ENCODE measurements at regions not wholly inside any gene's neighbourhood (a gene's known extent, or its start where the extent isn't known, plus 50 kb on each side); places are given as distances from the start of the nearest gene placed in this dataset.

- TF ChIP-seq CTCF (IDR thresholded peaks at IDR 0.05; ENCODE audit: insufficient read depth, low read length), result no peak
- no peak for TF ChIP-seq GABPA (IDR thresholded peaks at IDR 0.05; ENCODE audit: low read depth)
- TF ChIP-seq POLR2AphosphoS5 (IDR thresholded peaks at IDR 0.05; ENCODE audit: low read depth), result no peak
- TF ChIP-seq, protein P1, sequence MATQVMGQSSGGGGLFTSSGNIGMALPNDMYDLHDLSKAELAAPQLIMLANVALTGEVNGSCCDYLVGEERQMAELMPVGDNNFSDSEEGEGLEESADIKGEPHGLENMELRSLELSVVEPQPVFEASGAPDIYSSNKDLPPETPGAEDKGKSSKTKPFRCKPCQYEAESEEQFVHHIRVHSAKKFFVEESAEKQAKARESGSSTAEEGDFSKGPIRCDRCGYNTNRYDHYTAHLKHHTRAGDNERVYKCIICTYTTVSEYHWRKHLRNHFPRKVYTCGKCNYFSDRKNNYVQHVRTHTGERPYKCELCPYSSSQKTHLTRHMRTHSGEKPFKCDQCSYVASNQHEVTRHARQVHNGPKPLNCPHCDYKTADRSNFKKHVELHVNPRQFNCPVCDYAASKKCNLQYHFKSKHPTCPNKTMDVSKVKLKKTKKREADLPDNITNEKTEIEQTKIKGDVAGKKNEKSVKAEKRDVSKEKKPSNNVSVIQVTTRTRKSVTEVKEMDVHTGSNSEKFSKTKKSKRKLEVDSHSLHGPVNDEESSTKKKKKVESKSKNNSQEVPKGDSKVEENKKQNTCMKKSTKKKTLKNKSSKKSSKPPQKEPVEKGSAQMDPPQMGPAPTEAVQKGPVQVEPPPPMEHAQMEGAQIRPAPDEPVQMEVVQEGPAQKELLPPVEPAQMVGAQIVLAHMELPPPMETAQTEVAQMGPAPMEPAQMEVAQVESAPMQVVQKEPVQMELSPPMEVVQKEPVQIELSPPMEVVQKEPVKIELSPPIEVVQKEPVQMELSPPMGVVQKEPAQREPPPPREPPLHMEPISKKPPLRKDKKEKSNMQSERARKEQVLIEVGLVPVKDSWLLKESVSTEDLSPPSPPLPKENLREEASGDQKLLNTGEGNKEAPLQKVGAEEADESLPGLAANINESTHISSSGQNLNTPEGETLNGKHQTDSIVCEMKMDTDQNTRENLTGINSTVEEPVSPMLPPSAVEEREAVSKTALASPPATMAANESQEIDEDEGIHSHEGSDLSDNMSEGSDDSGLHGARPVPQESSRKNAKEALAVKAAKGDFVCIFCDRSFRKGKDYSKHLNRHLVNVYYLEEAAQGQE (IDR thresholded peaks at IDR 0.05; ENCODE audit: insufficient replicate concordance, low read depth), result no peak
- TF ChIP-seq SPI1 (IDR thresholded peaks at IDR 0.05; ENCODE audit: borderline replicate concordance, low read depth), result no peak
- no peak for DNase-seq (ENCODE audit: low read depth in 1 of 2, low spot score in 1 of 2)
- Histone ChIP-seq H3K27me3 (ENCODE audit: insufficient read depth, poor library complexity, severe bottlenecking) (no peaks in the 10 kb centered on the region), H3K27ac (replicated peaks) (no peak overlapping the region), H3K4me3 (replicated peaks; ENCODE audit: insufficient read depth, low read length) (no peak overlapping the region)
These were observed 92.2 kb upstream of the CDH9 start for GRCh38 chr5:27130587-27130986.

- Histone ChIP-seq H3K27me3 (ENCODE audit: insufficient read depth, poor library complexity, severe bottlenecking) (no peaks in the 10 kb centered on the region), H3K4me3 (replicated peaks; ENCODE audit: insufficient read depth, low read length) (no peak overlapping the region), H3K27ac (replicated peaks) (no peak overlapping the region)
- TF ChIP-seq POLR2AphosphoS5 (IDR thresholded peaks at IDR 0.05; ENCODE audit: low read depth), result no peak
- TF ChIP-seq, protein P1 (IDR thresholded peaks at IDR 0.05; ENCODE audit: insufficient replicate concordance, low read depth), result no peak
- TF ChIP-seq GABPA (IDR thresholded peaks at IDR 0.05; ENCODE audit: low read depth), result no peak
- no peak for TF ChIP-seq CTCF (IDR thresholded peaks at IDR 0.05; ENCODE audit: insufficient read depth, low read length)
- TF ChIP-seq SPI1 (IDR thresholded peaks at IDR 0.05; ENCODE audit: borderline replicate concordance, low read depth), result no peak
- DNase-seq (ENCODE audit: low read depth in 1 of 2, low spot score in 1 of 2), result no peak
These were observed 91.5 kb upstream of the CDH9 start for GRCh38 chr5:27129926-27130325.

- DNase-seq (ENCODE audit: low read depth in 1 of 2, low spot score in 1 of 2), result no peak
- TF ChIP-seq GABPA (IDR thresholded peaks at IDR 0.05; ENCODE audit: low read depth), result no peak
- TF ChIP-seq, protein P1 (IDR thresholded peaks at IDR 0.05; ENCODE audit: insufficient replicate concordance, low read depth), result no peak
- TF ChIP-seq SPI1 (IDR thresholded peaks at IDR 0.05; ENCODE audit: borderline replicate concordance, low read depth), result no peak
- no peak for TF ChIP-seq CTCF (IDR thresholded peaks at IDR 0.05; ENCODE audit: insufficient read depth, low read length)
- no peak for TF ChIP-seq POLR2AphosphoS5 (IDR thresholded peaks at IDR 0.05; ENCODE audit: low read depth)
- Histone ChIP-seq H3K27ac (replicated peaks) (no peak overlapping the region), H3K27me3 (ENCODE audit: insufficient read depth, poor library complexity, severe bottlenecking) (no peaks in the 10 kb centered on the region), H3K4me3 (replicated peaks; ENCODE audit: insufficient read depth, low read length) (no peak overlapping the region)
These were observed 87.5 kb upstream of the CDH9 start for GRCh38 chr5:27125856-27126255.

All from HL-60 (cell line).